ENCODE measurements at regions not wholly inside any gene's neighbourhood (a gene's known extent, or its start where the extent isn't known, plus 50 kb on each side); places are given as distances from the start of the nearest gene placed in this dataset.
"Not testable (repeated sequence)": the region's sequence is repeated elsewhere in the genome, so short reads cannot be mapped to it uniquely, and the experiment has no call there.

- no peaks in the 10 kb centered on the region for H3K9me3 ChIP-seq
- no peaks in the 10 kb centered on the region for H3K36me3 ChIP-seq
- no peak for DNase-seq
- intact Hi-C loops (cut with DNase I; ENCODE audit: low total_unique reads), result no loop called here
- TF ChIP-seq CTCF (IDR thresholded peaks at IDR 0.05) (no peak), POLR2A (IDR thresholded peaks at IDR 0.05) (no peak)
- H3K27me3 ChIP-seq, result no peaks in the 10 kb centered on the region
- no peaks in the 10 kb centered on the region for H3K4me1 ChIP-seq
- no peak overlapping the region for H3K27ac ChIP-seq
- H3K4me3 ChIP-seq, result no peak overlapping the region
These were observed 130.5 kb downstream of the KLF6 start for GRCh38 chr10:3654496-3654895.

GRCh38 chr10:3653303-3653702 lies 131.7 kb downstream of the KLF6 start:
- DNase-seq; intact Hi-C loops (cut with DNase I; ENCODE audit: low total_unique reads); H3K9me3 ChIP-seq; H3K27ac ChIP-seq; H3K36me3 ChIP-seq; H3K4me1 ChIP-seq; H3K27me3 ChIP-seq: not testable (repeated sequence)
- H3K4me3 ChIP-seq, result peak overlapping the region in 1 of 2 donors; percentile 26

GRCh38 chr10:3652886-3653285 lies 132.1 kb downstream of the KLF6 start:
- H3K4me3 ChIP-seq, result peak overlapping the region in 1 of 2 donors; percentile 26
- H3K4me1 ChIP-seq, result no peaks in the 10 kb centered on the region
- H3K36me3 ChIP-seq, result no peaks in the 10 kb centered on the region
- H3K27me3 ChIP-seq, result no peaks in the 10 kb centered on the region
- H3K27ac ChIP-seq, result no peak overlapping the region
- peak in 1 of 2 donors; percentile 27 for DNase-seq
- intact Hi-C loops (cut with DNase I; ENCODE audit: low total_unique reads), result no loop called here
- no peak for TF ChIP-seq POLR2A (IDR thresholded peaks at IDR 0.05)
- no peak for TF ChIP-seq CTCF (IDR thresholded peaks at IDR 0.05)
- H3K9me3 ChIP-seq, result no peaks in the 10 kb centered on the region

- Histone ChIP-seq H3K4me3 (no peak overlapping the region), H3K36me3 (no peaks in the 10 kb centered on the region), H3K27me3 (no peaks in the 10 kb centered on the region), H3K4me1 (no peaks in the 10 kb centered on the region), H3K27ac (no peak overlapping the region), H3K9me3 (no peaks in the 10 kb centered on the region)
- no peak for DNase-seq
- no peak for TF ChIP-seq CTCF (IDR thresholded peaks at IDR 0.05)
- TF ChIP-seq POLR2A (IDR thresholded peaks at IDR 0.05), result no peak
- intact Hi-C loops (cut with DNase I; ENCODE audit: low total_unique reads), result no loop called here
These were observed 132.9 kb downstream of the KLF6 start for GRCh38 chr10:3651969-3652653.

- intact Hi-C loops (cut with DNase I; ENCODE audit: low total_unique reads), result no loop called here
- no peaks in the 10 kb centered on the region for H3K9me3 ChIP-seq
- TF ChIP-seq CTCF (IDR thresholded peaks at IDR 0.05), result no peak
- no peak for TF ChIP-seq POLR2A (IDR thresholded peaks at IDR 0.05)
These were observed 136.4 kb downstream of the KLF6 start for GRCh38 chr10:3648576-3648975.

GRCh38 chr10:3648170-3648569 lies 136.8 kb downstream of the KLF6 start:
- H3K4me3 ChIP-seq, result no peak overlapping the region
- H3K36me3 ChIP-seq, result no peaks in the 10 kb centered on the region
- H3K9me3 ChIP-seq, result no peaks in the 10 kb centered on the region
- no peaks in the 10 kb centered on the region for H3K4me1 ChIP-seq
- intact Hi-C loops (cut with DNase I; ENCODE audit: low total_unique reads), result no loop called here
- no peak overlapping the region for H3K27ac ChIP-seq
- DNase-seq, result no peak
- no peaks in the 10 kb centered on the region for H3K27me3 ChIP-seq
- TF ChIP-seq POLR2A (IDR thresholded peaks at IDR 0.05) (no peak), CTCF (IDR thresholded peaks at IDR 0.05) (no peak)

More at GRCh38 chr10:3648576-3648975, 136.4 kb downstream of the KLF6 start:
- Histone ChIP-seq H3K4me3 (no peak overlapping the region), H3K36me3 (no peaks in the 10 kb centered on the region), H3K4me1 (no peaks in the 10 kb centered on the region), H3K27ac (no peak overlapping the region), H3K27me3 (no peaks in the 10 kb centered on the region)
- no peak for DNase-seq
